OCI-LY1 (cell line): ENCODE measurements at regions not wholly inside any gene's neighbourhood (a gene's known extent, or its start where the extent isn't known, plus 50 kb on each side); places are given as distances from the start of the nearest gene placed in this dataset.

Experiments
- EZH2 ChIP-seq: fragments of 200-600 bp; sonication (generic), shearing (Covaris generic); IDR thresholded peaks from 2 replicates; pipeline ENCODE4 v1.8.0; 2017; ENCODE audit warnings: borderline replicate concordance, mixed run types, mild to moderate bottlenecking, antibody characterized with exemption, low read length, moderate library complexity, mixed read lengths
- TF ChIP-seq, protein P1 (sequence below): fragments of 200-600 bp; sonication (generic), shearing (Covaris generic); IDR thresholded peaks from 2 replicates; pipeline ENCODE4 v1.5.1; 2017; ENCODE audit warnings: mild to moderate bottlenecking, antibody characterized with exemption, low read length, moderate library complexity, mixed read lengths

DNA sequence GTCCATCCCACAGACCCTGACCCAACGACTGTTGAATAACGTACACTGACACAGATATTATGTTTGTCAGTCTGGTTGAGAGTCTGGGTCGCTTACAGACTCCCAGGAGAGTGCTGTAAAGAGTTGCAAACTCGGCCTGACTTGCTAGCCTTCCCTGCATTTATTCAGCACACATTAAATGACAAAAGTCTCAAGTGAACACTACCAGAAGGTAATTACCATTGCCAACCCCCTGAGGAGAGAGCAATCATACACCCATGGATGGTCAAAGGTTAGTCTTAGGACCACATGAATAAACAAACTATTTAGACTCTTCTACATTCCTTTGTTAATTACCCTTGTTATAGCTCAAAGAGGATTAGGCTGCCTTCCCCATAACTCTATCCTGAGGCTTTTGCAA is 1048.6 kb downstream of the PCDH17 start:
- TF ChIP-seq, protein P1, sequence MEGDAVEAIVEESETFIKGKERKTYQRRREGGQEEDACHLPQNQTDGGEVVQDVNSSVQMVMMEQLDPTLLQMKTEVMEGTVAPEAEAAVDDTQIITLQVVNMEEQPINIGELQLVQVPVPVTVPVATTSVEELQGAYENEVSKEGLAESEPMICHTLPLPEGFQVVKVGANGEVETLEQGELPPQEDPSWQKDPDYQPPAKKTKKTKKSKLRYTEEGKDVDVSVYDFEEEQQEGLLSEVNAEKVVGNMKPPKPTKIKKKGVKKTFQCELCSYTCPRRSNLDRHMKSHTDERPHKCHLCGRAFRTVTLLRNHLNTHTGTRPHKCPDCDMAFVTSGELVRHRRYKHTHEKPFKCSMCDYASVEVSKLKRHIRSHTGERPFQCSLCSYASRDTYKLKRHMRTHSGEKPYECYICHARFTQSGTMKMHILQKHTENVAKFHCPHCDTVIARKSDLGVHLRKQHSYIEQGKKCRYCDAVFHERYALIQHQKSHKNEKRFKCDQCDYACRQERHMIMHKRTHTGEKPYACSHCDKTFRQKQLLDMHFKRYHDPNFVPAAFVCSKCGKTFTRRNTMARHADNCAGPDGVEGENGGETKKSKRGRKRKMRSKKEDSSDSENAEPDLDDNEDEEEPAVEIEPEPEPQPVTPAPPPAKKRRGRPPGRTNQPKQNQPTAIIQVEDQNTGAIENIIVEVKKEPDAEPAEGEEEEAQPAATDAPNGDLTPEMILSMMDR: no peak
- no peak for TF ChIP-seq EZH2
